ENCODE measurements at regions not wholly inside any gene's neighbourhood (a gene's known extent, or its start where the extent isn't known, plus 50 kb on each side); places are given as distances from the start of the nearest gene placed in this dataset.

DNA sequence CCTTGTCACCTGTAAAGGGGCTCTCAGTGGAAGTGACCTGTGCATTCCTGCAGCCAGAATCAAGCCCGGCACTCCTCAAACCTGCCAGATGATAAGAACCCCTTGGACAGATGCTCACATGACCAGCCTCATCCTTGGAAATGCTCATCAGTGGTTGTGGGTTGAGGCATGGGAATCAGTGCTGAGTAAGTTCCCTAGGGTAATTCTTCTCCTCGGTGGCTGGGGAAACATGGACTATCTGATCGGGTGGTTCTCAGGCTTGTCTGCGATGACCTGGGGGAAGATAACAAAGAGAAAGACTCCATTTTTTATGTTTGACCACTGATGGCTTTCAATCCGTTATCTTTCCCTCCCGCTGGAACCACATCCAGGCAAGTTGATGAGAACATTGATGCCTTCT, 84.0 kb downstream of the SPP2 start:
- TF ChIP-seq POLR2AphosphoS5 (IDR thresholded peaks at IDR 0.05; ENCODE audit: low read depth, low read length), result no peak
- TF ChIP-seq POLR2A (IDR thresholded peaks at IDR 0.05; ENCODE audit: low read depth, low read length), result no peak
